ENCODE measurements at regions not wholly inside any gene's neighbourhood (a gene's known extent, or its start where the extent isn't known, plus 50 kb on each side); places are given as distances from the start of the nearest gene placed in this dataset.
"Not testable (repeated sequence)": the region's sequence is repeated elsewhere in the genome, so short reads cannot be mapped to it uniquely, and the experiment has no call there.

GRCh38 chr1:82059959-82060358 lies 259.2 kb downstream of the ADGRL2 start:
- WGBS, 2 donors: 8 to 13% methylated on average over 3 of the region's 3 CpGs
- H3K27me3 ChIP-seq: no peaks in the 10 kb centered on the region
- H3K9me3 ChIP-seq: no peaks in the 10 kb centered on the region
- H3K36me3 ChIP-seq: no peaks in the 10 kb centered on the region
- intact Hi-C loops (cut with DNase I): no loop called here
- H3K4me3 ChIP-seq: no peak overlapping the region
- H3K4me1 ChIP-seq: no peaks in the 10 kb centered on the region
- TF ChIP-seq POLR2A (IDR thresholded peaks at IDR 0.05): no peak
- no peak for TF ChIP-seq CTCF (IDR thresholded peaks at IDR 0.05)
- no peak for DNase-seq
- H3K27ac ChIP-seq: no peak overlapping the region

GRCh38 chr1:82057011-82057410 lies 256.3 kb downstream of the ADGRL2 start:
- no peaks in the 10 kb centered on the region for H3K36me3 ChIP-seq
- DNase-seq: no peak
- H3K27ac ChIP-seq: no peak overlapping the region
- no peaks in the 10 kb centered on the region for H3K9me3 ChIP-seq
- no peaks in the 10 kb centered on the region for H3K4me1 ChIP-seq
- H3K4me3 ChIP-seq: no peak overlapping the region
- intact Hi-C loops (cut with DNase I): no loop called here
- TF ChIP-seq POLR2A (IDR thresholded peaks at IDR 0.05) (no peak), CTCF (IDR thresholded peaks at IDR 0.05) (no peak)
- H3K27me3 ChIP-seq: no peaks in the 10 kb centered on the region
- WGBS, 2 donors: 82 to 88% methylated on average over 4 of the region's 4 CpGs

- H3K36me3 ChIP-seq; DNase-seq; H3K4me3 ChIP-seq; H3K27ac ChIP-seq; intact Hi-C loops (cut with DNase I); H3K4me1 ChIP-seq; H3K27me3 ChIP-seq; H3K9me3 ChIP-seq: not testable (repeated sequence)
- WGBS, 2 donors: 67 to 84% methylated on average over 4 of the region's 4 CpGs
Observed at GRCh38 chr1:82055375-82055774, 254.6 kb downstream of the ADGRL2 start.

GRCh38 chr1:82052563-82052962 lies 251.8 kb downstream of the ADGRL2 start:
- Histone ChIP-seq H3K27me3 (no peaks in the 10 kb centered on the region), H3K4me1 (no peaks in the 10 kb centered on the region), H3K36me3 (no peaks in the 10 kb centered on the region), H3K9me3 (no peaks in the 10 kb centered on the region), H3K4me3 (no peak overlapping the region), H3K27ac (no peak overlapping the region)
- intact Hi-C loops (cut with DNase I): no loop called here
- no peak for TF ChIP-seq CTCF (IDR thresholded peaks at IDR 0.05)
- TF ChIP-seq POLR2A (IDR thresholded peaks at IDR 0.05): no peak
- 86 to 92% methylated on average over 1 of the region's 1 CpG for WGBS, 2 donors
- no peak for DNase-seq

GRCh38 chr1:82048596-82048995 lies 247.9 kb downstream of the ADGRL2 start:
- no peak overlapping the region for H3K4me3 ChIP-seq
- H3K27ac ChIP-seq: no peak overlapping the region
- intact Hi-C loops (cut with DNase I): no loop called here
- TF ChIP-seq CTCF (IDR thresholded peaks at IDR 0.05) (no peak), POLR2A (IDR thresholded peaks at IDR 0.05) (no peak)
- no peaks in the 10 kb centered on the region for H3K36me3 ChIP-seq
- no peaks in the 10 kb centered on the region for H3K4me1 ChIP-seq
- no peak for DNase-seq
- H3K9me3 ChIP-seq: no peaks in the 10 kb centered on the region
- WGBS, 2 donors: 88% methylated on average over 8 of the region's 8 CpGs
- no peaks in the 10 kb centered on the region for H3K27me3 ChIP-seq

- no peak overlapping the region for H3K27ac ChIP-seq
- no peak for DNase-seq
- H3K27me3 ChIP-seq: no peaks in the 10 kb centered on the region
- H3K9me3 ChIP-seq: no peaks in the 10 kb centered on the region
- TF ChIP-seq POLR2A (IDR thresholded peaks at IDR 0.05) (no peak), CTCF (IDR thresholded peaks at IDR 0.05) (no peak)
- intact Hi-C loops (cut with DNase I): no loop called here
- no peak overlapping the region for H3K4me3 ChIP-seq
- no peaks in the 10 kb centered on the region for H3K36me3 ChIP-seq
- H3K4me1 ChIP-seq: no peaks in the 10 kb centered on the region
Observed at GRCh38 chr1:82045221-82045620, 244.5 kb downstream of the ADGRL2 start.
